GM21717 (cell line): ENCODE measurements at regions not wholly inside any gene's neighbourhood (a gene's known extent, or its start where the extent isn't known, plus 50 kb on each side); places are given as distances from the start of the nearest gene placed in this dataset.

Experiments used
- ATAC-seq: cut with Tn5 transposase; IDR thresholded peaks from one replicate; pipeline ENCODE4 v1.9.1; 2021; ENCODE audit warnings: mild to moderate bottlenecking, moderate library complexity; ENCODE audit not compliant: unreplicated experiment

DNA sequence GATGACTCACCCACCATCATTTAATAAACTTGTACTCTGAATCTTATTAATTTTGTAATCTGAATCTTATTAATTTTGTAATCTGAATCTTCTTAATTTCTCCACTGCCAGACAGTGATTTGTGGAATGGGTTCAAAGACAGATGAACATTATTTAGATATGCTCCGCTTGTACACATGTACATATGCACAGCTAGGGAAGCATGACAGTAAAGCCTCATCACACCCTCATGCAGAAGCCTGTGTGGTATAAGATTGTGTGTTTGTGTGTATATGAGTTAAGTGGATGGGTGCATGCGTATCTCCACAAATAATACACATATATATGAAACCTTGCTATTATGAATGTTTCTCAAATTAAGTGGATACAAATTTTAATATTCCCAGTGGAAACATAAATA, 318.5 kb upstream of the SFRP2 start:
- ATAC-seq = no peak

GRCh38 chr4:154088741-154089140, 299.9 kb upstream of the SFRP2 start:
- ATAC-seq = no peak

DNA sequence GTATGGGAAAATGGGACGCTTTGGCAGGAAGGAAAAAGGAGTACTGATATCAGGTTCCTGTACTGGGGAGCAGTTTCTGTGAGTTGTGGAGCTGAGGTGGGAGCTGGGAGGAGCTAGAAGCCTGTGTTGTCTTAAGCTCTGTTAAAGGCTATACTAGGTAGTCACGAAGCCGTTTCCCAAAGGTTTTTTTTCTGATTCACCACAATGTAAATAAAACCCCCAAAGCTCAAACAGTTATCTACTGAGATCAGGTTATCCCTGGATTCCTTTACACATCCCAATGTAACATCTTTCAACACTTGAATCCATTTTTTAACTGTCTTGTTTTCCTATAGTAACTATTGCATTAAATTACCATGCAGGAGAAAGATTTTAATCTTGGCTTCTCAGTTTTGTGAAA, 297.4 kb upstream of the SFRP2 start:
- ATAC-seq = no peak

GRCh38 chr4:154084864-154085263, 296.0 kb upstream of the SFRP2 start:
- no peak for ATAC-seq

DNA sequence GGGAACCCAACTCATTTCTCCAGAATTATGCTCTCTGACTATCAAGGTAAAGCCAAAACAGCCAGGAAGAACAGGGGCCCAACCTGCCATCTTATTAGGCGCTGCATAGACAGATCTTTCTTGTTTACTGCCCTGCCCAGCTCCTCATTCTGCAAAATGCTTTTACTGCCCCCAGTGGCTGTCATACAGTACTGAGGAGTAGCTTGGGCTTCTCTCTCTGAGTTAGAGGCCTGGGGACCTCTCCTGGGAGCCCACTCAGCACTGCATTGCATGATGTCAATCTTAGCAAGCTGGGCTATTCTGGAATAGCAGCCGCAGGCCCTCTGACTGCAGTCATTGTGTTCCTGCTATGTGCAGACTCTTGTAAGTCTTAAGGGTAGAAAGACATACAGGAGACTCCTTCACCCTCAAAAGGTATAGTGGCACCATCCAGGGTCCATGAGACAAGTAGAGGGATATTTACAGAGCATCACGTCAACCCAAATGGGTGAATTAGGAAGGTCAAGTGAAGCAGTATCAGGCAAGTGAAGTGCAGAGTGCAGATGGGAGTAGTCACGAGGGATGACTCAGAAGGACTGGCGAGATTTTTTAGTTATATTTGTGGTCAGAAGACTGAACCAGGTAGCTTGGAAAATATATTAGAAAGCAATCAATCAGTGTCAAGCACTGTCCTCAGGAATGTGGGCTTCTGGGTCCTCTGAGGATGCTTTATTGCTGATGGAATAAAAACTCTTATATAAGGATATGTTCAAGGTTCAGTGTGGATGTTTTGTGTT, 294.1 kb upstream of the SFRP2 start:
- ATAC-seq = no peak

- ATAC-seq = no peak
Observed at GRCh38 chr4:154081391-154081790, 292.5 kb upstream of the SFRP2 start.

- ATAC-seq = no peak
Observed at GRCh38 chr4:154078504-154079350, 289.8 kb upstream of the SFRP2 start.

DNA sequence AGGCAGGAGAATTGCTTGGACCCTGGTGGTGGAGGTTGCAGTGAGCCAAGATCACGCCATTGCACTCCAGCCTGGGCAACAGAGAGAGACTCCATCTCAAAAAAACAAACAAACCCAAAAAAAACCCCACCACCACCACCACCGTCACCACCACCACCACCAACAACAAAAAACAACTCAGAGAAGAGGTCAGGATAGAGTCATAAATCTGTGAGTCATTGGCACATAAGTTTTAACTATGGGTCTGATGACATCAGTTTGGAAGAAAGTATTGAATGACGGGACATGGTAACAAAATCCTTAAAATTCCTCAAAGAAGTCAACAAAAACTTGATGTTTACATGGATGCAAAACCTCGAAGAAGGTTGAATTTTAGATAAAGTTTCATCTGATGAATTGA, 288.0 kb upstream of the SFRP2 start:
- ATAC-seq = no peak

- peak; percentile 58 for ATAC-seq
Observed at GRCh38 chr4:154073107-154073822, 284.4 kb upstream of the SFRP2 start.

DNA sequence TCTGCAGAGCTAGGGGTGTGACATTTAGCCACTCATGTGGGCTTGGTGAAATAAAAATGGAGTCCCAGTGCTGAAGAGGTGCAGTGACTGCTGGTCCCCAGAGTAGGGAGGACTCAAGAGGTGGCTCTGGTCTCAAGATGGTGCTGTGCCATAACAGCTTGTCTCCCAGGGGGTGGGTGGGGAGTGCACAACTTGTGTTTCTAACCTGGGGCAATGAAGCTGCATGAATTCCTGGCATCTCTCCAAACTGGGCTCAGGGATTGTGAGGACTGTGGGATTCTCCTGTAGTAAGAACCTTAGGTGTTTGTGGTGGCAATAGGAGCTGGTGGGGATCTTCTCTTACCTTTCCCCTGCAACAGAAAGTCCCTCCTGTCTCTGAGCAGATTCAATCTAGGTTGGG, 278.9 kb upstream of the SFRP2 start:
- ATAC-seq = no peak

DNA sequence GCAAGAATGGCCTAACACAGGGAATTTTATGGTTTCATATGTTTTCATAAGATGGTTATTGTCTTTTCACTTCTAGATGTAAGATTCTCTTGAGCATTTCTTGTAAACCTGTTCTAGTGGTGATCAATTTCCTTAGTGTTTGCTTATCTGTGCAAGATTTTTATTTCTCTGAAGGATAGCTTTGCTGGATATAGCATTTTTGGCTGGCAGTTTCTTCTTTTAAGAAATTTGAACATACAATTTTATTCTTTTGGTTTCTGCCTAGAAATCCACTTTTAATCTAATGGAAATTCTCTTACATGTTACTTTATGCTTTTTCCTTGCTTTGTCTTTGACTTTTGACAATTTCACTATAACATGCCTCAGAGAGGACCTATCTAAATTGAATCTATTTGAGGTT, 276.5 kb upstream of the SFRP2 start:
- ATAC-seq = no peak

- ATAC-seq = no peak
Observed at GRCh38 chr4:154064244-154064643, 275.4 kb upstream of the SFRP2 start.

GRCh38 chr4:154049457-154050181, 260.7 kb upstream of the SFRP2 start:
- ATAC-seq = no peak

- no peak for ATAC-seq
Observed at GRCh38 chr4:154047733-154048132, 258.9 kb upstream of the SFRP2 start.

DNA sequence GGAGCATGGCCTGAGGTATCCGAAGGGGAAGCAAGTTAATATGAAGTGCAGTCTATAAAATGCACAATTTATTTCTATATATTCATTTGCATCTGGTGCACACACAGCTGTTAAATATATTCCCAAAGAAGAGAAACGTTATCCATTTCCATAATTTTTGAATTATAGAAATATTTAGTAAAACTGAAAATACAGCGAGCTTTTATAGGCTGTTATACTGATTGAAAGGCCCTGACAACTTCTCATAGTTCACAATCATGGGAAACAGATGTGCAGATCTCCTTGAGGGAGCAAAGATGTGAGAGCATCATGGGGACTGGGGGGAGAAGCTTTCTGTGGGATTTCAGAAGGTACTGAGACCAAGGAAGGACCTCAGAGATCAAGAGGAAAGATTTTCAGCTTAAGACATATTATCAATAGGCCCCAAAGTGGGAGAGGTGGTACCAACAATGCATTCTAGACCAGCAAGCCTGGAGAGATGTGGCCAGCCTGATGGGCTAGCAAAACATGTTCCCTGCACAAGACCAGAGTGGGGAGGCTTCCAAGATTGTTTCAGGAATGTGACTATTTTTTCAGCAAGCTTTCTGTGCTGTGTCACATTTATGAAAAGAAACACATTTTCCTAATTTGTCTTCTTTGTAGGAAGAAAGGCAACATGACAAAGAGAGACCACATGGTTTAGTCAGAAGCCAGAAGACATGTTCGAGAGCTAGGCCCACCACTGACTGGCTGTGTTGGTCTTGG, 256.0 kb upstream of the SFRP2 start:
- no peak for ATAC-seq

- ATAC-seq = no peak
Observed at GRCh38 chr4:154044108-154044531, 255.2 kb upstream of the SFRP2 start.

- ATAC-seq = no peak
Observed at GRCh38 chr4:154041640-154042039, 252.8 kb upstream of the SFRP2 start.

- ATAC-seq = no peak
Observed at GRCh38 chr4:154039435-154040343, 250.8 kb upstream of the SFRP2 start.

DNA sequence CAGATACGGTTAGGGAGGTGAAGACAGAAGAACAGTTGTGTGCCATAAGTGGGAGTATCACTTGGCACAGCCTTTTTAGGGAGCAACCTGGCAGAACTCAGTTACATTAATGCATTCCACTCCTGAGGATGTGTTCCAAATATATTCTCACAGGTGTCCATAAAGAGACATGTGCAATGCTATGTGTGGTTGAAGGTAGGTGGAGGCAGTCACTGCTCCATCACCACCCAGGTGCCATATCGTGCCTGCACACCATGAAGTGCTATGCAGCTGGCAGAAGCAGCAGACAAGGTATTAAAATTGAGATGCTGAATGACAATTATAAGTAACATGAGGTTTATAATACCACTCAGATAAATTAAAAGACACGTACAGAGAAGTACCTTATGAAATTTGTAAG, 248.0 kb upstream of the SFRP2 start:
- no peak for ATAC-seq
